GM21381 (cell line): ENCODE measurements at regions not wholly inside any gene's neighbourhood (a gene's known extent, or its start where the extent isn't known, plus 50 kb on each side); places are given as distances from the start of the nearest gene placed in this dataset.

Experiments
- ATAC-seq: cut with Tn5 transposase; IDR thresholded peaks from one replicate; pipeline ENCODE4 v1.9.1; 2021; ENCODE audit warnings: mild to moderate bottlenecking, moderate library complexity; ENCODE audit not compliant: unreplicated experiment

GRCh38 chr2:731711-732110 lies 54.5 kb upstream of the TMEM18 start:
- ATAC-seq = no peak

GRCh38 chr2:729376-729861 lies 52.2 kb upstream of the TMEM18 start:
- ATAC-seq = no peak

GRCh38 chr2:728165-728564 lies 51.0 kb upstream of the TMEM18 start:
- no peak for ATAC-seq

GRCh38 chr2:727071-727470 lies 49.9 kb upstream of the TMEM18 start:
- peak; percentile 83 for ATAC-seq
